ENCODE measurements at regions not wholly inside any gene's neighbourhood (a gene's known extent, or its start where the extent isn't known, plus 50 kb on each side); places are given as distances from the start of the nearest gene placed in this dataset.

GRCh38 chr10:104587751-104588150 is 53.3 kb upstream of the SORCS3 start:
- Histone ChIP-seq H3K4me1 (ENCODE audit: insufficient read depth, low read length) (no peaks in the 10 kb centered on the region), H3K27me3 (ENCODE audit: control insufficient read depth in 1 of 2, insufficient read depth in 2 of 2, low read length in 2 of 2) (peaks cover 0 to 18% of the 10 kb centered on the region in 2 experiments; a peak in 2 of 5 replicates), H3K4me2 (ENCODE audit: low read depth, low read length) (no peak overlapping the region), H3K27ac (ENCODE audit: extremely low read length, insufficient read depth, low read length) (no peak overlapping the region), H3K79me2 (ENCODE audit: insufficient read depth, low read length) (no peaks in the 10 kb centered on the region), H3K9me3 (ENCODE audit: low read length) (no peaks in the 10 kb centered on the region), H2AFZ (ENCODE audit: low read length) (no peak overlapping the region), H3K9ac (ENCODE audit: insufficient read depth, low read depth, low read length) (no peak overlapping the region), H4K20me1 (ENCODE audit: insufficient read depth, low read length) (no peaks in the 10 kb centered on the region), H3K36me3 (replicated peaks in 1 of 2; ENCODE audit: control insufficient read depth in 1 of 2, insufficient read depth in 2 of 2, low read length in 2 of 2) (no peaks in the 10 kb centered on the region), H3K4me3 (replicated peaks in 1 of 3; ENCODE audit: insufficient read depth in 1 of 3, low read depth in 2 of 3, low read length in 3 of 3) (no peak overlapping the region)
- BruUV-seq (replicated peaks): no TSS peak
- WGBS (ENCODE audit: low lambda C conversion rate): 1% methylated on average over 2 of the region's 2 CpGs
- ChIA-PET CTCF (ENCODE audit: low intra/inter-chr PET ratio, low total read pairs) (no interaction called here), POLR2A (no interaction called here)
- no peak for FAIRE-seq
- ATAC-seq: no peak
- no peak for DNase-seq (ENCODE audit: low spot score)
- in situ Hi-C loops (cut with HindIII; ENCODE audit: extremely low pct_ligation_motif_present, low pct_unique_long_range_greater_than_20kb): no loop called here
- intact Hi-C loops (cut with micrococcal nuclease; ENCODE audit: unreplicated experiment): no loop called here
- TF ChIP-seq SUZ12 (IDR thresholded peaks at IDR 0.05; ENCODE audit: low read depth, low read length) (no peak), GLMP (CRISPR knock-in tag; IDR thresholded peaks at IDR 0.05; ENCODE audit: borderline replicate concordance) (no peak), BCL3 (CRISPR knock-in tag; IDR thresholded peaks at IDR 0.05) (no peak), SRF (IDR thresholded peaks at IDR 0.05; ENCODE audit: low read depth, low read length) (no peak), KDM3A (CRISPR knock-in tag; IDR thresholded peaks at IDR 0.05; ENCODE audit: low read depth) (no peak), ZNF138 (CRISPR knock-in tag; IDR thresholded peaks at IDR 0.05; ENCODE audit: low read depth) (no peak), ZBTB38 (CRISPR knock-in tag; IDR thresholded peaks at IDR 0.05) (no peak), PREB (CRISPR knock-in tag; IDR thresholded peaks at IDR 0.05) (no peak)
